ENCODE measurements at regions not wholly inside any gene's neighbourhood (a gene's known extent, or its start where the extent isn't known, plus 50 kb on each side); places are given as distances from the start of the nearest gene placed in this dataset.

GRCh38 chr11:69965821-69966582 lies 112.1 kb upstream of the ANO1 start:
- TF ChIP-seq CTCF (conservative IDR thresholded peaks at IDR 0.05 in 1 of 2, IDR thresholded peaks at IDR 0.05 in 1 of 2; ENCODE audit: low read depth in 1 of 2, low read length in 2 of 2) (no peak), EZH2 (IDR thresholded peaks at IDR 0.05; ENCODE audit: low read length, missing control alignments) (no peak)

Measured in fibroblast of lung (primary cell).